ENCODE measurements at regions not wholly inside any gene's neighbourhood (a gene's known extent, or its start where the extent isn't known, plus 50 kb on each side); places are given as distances from the start of the nearest gene placed in this dataset.
A peak's percentile ranks its signal among the peaks of the same experiment; 100 is the strongest.

DNA sequence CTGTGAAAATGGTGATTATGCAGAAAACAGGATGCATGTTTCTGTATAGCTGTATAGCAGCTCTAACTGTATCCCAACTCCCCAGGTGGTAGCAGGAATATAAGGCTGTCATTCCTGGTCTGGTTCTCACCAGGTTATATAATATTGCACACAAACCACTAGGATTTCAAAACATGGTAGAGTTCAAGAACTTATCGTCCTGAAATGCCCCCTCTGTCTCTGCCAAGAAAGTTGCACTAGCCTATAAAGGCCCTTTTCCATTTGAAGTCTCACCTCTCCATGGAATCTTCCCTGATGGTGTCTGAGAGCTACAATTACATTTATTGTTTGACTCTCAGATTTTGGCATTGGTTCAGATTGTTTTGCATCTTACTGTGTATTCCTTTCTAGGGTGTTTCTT, 184.9 kb upstream of the FAM78B start:
- H2BK5ac ChIP-seq (ENCODE audit: low read depth, low read length, poor library complexity): no peak overlapping the region
- H3K27ac ChIP-seq (ENCODE audit: low read depth, low read length): no peak overlapping the region
- H3K4me1 ChIP-seq (ENCODE audit: control insufficient read depth in 1 of 2, insufficient read depth in 2 of 2, low read length in 2 of 2): no peaks in the 10 kb centered on the region
- WGBS (ENCODE audit: extremely low coverage, insufficient coverage, insufficient read length): no CpG with 5 or more reads among the region's 1 CpG
- H3K4me2 ChIP-seq (ENCODE audit: low read length): no peak overlapping the region
- H3K18ac ChIP-seq (ENCODE audit: low read length): no peak overlapping the region
- H3K4ac ChIP-seq (ENCODE audit: low read depth, low read length): no peak overlapping the region
- no peak overlapping the region for H4K12ac ChIP-seq (ENCODE audit: low read depth, low read length)
- no peak overlapping the region for H2AK5ac ChIP-seq (ENCODE audit: low read length)
- no peaks in the 10 kb centered on the region for H3K9me3 ChIP-seq (ENCODE audit: insufficient read depth, low read depth, low read length)
- H3K14ac ChIP-seq (ENCODE audit: low read length): no peak overlapping the region
- H3K27me3 ChIP-seq (ENCODE audit: insufficient read depth, low read length): no peaks in the 10 kb centered on the region
- no peak overlapping the region for H2BK12ac ChIP-seq (ENCODE audit: low read length)
- no peak overlapping the region for H3K23ac ChIP-seq (ENCODE audit: low read length)
- H3K79me1 ChIP-seq (ENCODE audit: low read length): no peaks in the 10 kb centered on the region
- no peak overlapping the region for H3K9ac ChIP-seq (ENCODE audit: low read length)
- H2AFZ ChIP-seq (ENCODE audit: insufficient read depth, low read length, poor library complexity): no peak overlapping the region
- H4K91ac ChIP-seq (ENCODE audit: low read depth, low read length): no peak overlapping the region
- H3K36me3 ChIP-seq (ENCODE audit: control insufficient read depth in 1 of 2, insufficient read depth in 2 of 2, low read length in 2 of 2): no peaks in the 10 kb centered on the region
- no peak overlapping the region for H3K4me3 ChIP-seq (ENCODE audit: low read depth, low read length)
- no peak for DNase-seq
- no peak overlapping the region for H4K8ac ChIP-seq (ENCODE audit: low read depth, low read length)
- H2BK120ac ChIP-seq (ENCODE audit: insufficient read depth, low read length, poor library complexity): no peak overlapping the region
- no peaks in the 10 kb centered on the region for H3K79me2 ChIP-seq (ENCODE audit: control insufficient read depth, insufficient read depth, low read length, poor library complexity)

DNA sequence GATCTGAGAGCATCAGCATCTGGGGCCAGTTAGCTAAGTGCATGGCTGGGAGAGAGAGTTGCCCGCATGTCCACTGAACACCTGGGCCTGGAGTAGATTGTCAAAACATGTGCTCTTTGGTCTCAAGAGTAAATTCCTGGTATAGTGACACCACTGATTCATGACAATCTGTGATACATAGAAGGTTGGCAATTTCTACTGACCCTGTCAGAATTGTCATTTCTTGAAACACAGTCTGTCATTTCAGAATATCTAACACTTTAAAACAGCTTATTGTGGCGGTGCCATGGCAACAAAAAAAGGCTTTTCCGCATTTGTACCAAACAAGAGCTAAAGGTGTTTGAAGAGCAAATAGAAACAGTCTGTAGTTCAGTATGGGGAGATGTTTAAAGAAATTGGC, 186.4 kb upstream of the FAM78B start:
- H2BK5ac ChIP-seq (ENCODE audit: low read depth, low read length, poor library complexity): no peak overlapping the region
- no peaks in the 10 kb centered on the region for H3K9me3 ChIP-seq (ENCODE audit: insufficient read depth, low read depth, low read length)
- H3K27me3 ChIP-seq (ENCODE audit: insufficient read depth, low read length): no peaks in the 10 kb centered on the region
- H3K18ac ChIP-seq (ENCODE audit: low read length): no peak overlapping the region
- H3K4ac ChIP-seq (ENCODE audit: low read depth, low read length): no peak overlapping the region
- no peaks in the 10 kb centered on the region for H3K79me2 ChIP-seq (ENCODE audit: control insufficient read depth, insufficient read depth, low read length, poor library complexity)
- no peak overlapping the region for H3K4me3 ChIP-seq (ENCODE audit: low read depth, low read length)
- H3K4me2 ChIP-seq (ENCODE audit: low read length): no peak overlapping the region
- H2BK12ac ChIP-seq (ENCODE audit: low read length): no peak overlapping the region
- no peaks in the 10 kb centered on the region for H3K36me3 ChIP-seq (ENCODE audit: control insufficient read depth in 1 of 2, insufficient read depth in 2 of 2, low read length in 2 of 2)
- no peaks in the 10 kb centered on the region for H3K79me1 ChIP-seq (ENCODE audit: low read length)
- no peak overlapping the region for H4K12ac ChIP-seq (ENCODE audit: low read depth, low read length)
- no peak overlapping the region for H3K23ac ChIP-seq (ENCODE audit: low read length)
- peak; percentile 50 to 71 for DNase-seq
- no peak overlapping the region for H3K9ac ChIP-seq (ENCODE audit: low read length)
- no peak overlapping the region for H2AFZ ChIP-seq (ENCODE audit: insufficient read depth, low read length, poor library complexity)
- no peak overlapping the region for H2AK5ac ChIP-seq (ENCODE audit: low read length)
- WGBS (ENCODE audit: extremely low coverage, insufficient coverage, insufficient read length): no CpG with 5 or more reads among the region's 3 CpGs
- H3K4me1 ChIP-seq (ENCODE audit: control insufficient read depth in 1 of 2, insufficient read depth in 2 of 2, low read length in 2 of 2): no peaks in the 10 kb centered on the region
- no peak overlapping the region for H3K27ac ChIP-seq (ENCODE audit: low read depth, low read length)
- H4K8ac ChIP-seq (ENCODE audit: low read depth, low read length): no peak overlapping the region
- no peak overlapping the region for H3K14ac ChIP-seq (ENCODE audit: low read length)
- no peak overlapping the region for H4K91ac ChIP-seq (ENCODE audit: low read depth, low read length)
- H2BK120ac ChIP-seq (ENCODE audit: insufficient read depth, low read length, poor library complexity): no peak overlapping the region

DNA sequence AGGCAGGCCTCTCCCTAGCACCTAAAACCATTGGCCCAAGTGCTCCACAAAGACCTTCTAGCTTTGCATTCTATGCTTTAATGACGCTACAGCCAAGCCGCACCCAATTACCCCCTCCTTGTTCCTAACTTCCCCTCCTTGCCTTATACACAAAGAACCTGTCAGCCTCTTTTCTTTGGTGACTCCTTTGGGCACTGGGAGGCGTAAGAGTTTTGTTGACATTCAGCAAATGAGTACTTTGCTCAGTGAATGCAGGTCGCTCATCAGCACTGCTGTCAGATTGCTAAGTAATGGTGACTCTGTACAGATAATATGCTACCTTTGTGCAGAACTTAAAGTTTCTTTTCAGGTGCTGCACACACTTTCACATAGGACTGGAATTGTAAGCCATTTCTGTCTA, 187.6 kb upstream of the FAM78B start:
- no peak overlapping the region for H2BK120ac ChIP-seq (ENCODE audit: insufficient read depth, low read length, poor library complexity)
- no peak overlapping the region for H4K8ac ChIP-seq (ENCODE audit: low read depth, low read length)
- H3K79me2 ChIP-seq (ENCODE audit: control insufficient read depth, insufficient read depth, low read length, poor library complexity): no peaks in the 10 kb centered on the region
- no peak overlapping the region for H4K12ac ChIP-seq (ENCODE audit: low read depth, low read length)
- H2BK12ac ChIP-seq (ENCODE audit: low read length): no peak overlapping the region
- no peak overlapping the region for H4K91ac ChIP-seq (ENCODE audit: low read depth, low read length)
- H3K18ac ChIP-seq (ENCODE audit: low read length): no peak overlapping the region
- H2AFZ ChIP-seq (ENCODE audit: insufficient read depth, low read length, poor library complexity): no peak overlapping the region
- no peak overlapping the region for H3K14ac ChIP-seq (ENCODE audit: low read length)
- H3K4me1 ChIP-seq (ENCODE audit: control insufficient read depth in 1 of 2, insufficient read depth in 2 of 2, low read length in 2 of 2): no peaks in the 10 kb centered on the region
- no CpG with 5 or more reads among the region's 4 CpGs for WGBS (ENCODE audit: extremely low coverage, insufficient coverage, insufficient read length)
- no peak overlapping the region for H3K4me3 ChIP-seq (ENCODE audit: low read depth, low read length)
- no peak for DNase-seq
- H3K4me2 ChIP-seq (ENCODE audit: low read length): no peak overlapping the region
- no peak overlapping the region for H2BK5ac ChIP-seq (ENCODE audit: low read depth, low read length, poor library complexity)
- no peaks in the 10 kb centered on the region for H3K79me1 ChIP-seq (ENCODE audit: low read length)
- H3K4ac ChIP-seq (ENCODE audit: low read depth, low read length): no peak overlapping the region
- H3K9ac ChIP-seq (ENCODE audit: low read length): no peak overlapping the region
- no peaks in the 10 kb centered on the region for H3K9me3 ChIP-seq (ENCODE audit: insufficient read depth, low read depth, low read length)
- no peak overlapping the region for H3K23ac ChIP-seq (ENCODE audit: low read length)
- no peaks in the 10 kb centered on the region for H3K36me3 ChIP-seq (ENCODE audit: control insufficient read depth in 1 of 2, insufficient read depth in 2 of 2, low read length in 2 of 2)
- H3K27ac ChIP-seq (ENCODE audit: low read depth, low read length): no peak overlapping the region
- no peak overlapping the region for H2AK5ac ChIP-seq (ENCODE audit: low read length)
- H3K27me3 ChIP-seq (ENCODE audit: insufficient read depth, low read length): no peaks in the 10 kb centered on the region

DNA sequence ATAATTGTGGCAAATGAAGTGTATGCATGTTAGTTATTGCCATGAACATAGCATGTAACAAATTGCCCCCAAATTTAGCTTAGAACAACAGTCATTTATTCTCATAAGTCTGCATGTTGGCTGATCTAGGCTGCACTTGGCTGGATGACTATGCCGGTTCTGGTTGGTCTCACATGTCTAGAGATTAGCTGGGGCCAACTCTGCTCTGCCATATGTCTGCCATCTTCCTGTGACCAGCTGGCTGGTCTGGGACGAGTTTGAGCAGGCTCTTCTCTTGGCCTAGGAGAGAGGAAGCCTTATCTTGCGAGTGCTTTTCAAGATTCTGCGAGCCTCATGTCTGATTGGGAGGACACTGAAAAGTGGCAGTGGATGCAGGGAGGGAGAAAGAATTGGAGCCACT, 198.3 kb upstream of the FAM78B start:
- no peak overlapping the region for H3K4ac ChIP-seq (ENCODE audit: low read depth, low read length)
- H3K79me1 ChIP-seq (ENCODE audit: low read length): no peaks in the 10 kb centered on the region
- no peak overlapping the region for H4K91ac ChIP-seq (ENCODE audit: low read depth, low read length)
- no peak overlapping the region for H2AK5ac ChIP-seq (ENCODE audit: low read length)
- no peak overlapping the region for H3K9ac ChIP-seq (ENCODE audit: low read length)
- H3K9me3 ChIP-seq (ENCODE audit: insufficient read depth, low read depth, low read length): peaks cover 3% of the 10 kb centered on the region
- no peak overlapping the region for H3K23ac ChIP-seq (ENCODE audit: low read length)
- no peak overlapping the region for H2AFZ ChIP-seq (ENCODE audit: insufficient read depth, low read length, poor library complexity)
- no peak overlapping the region for H3K27ac ChIP-seq (ENCODE audit: low read depth, low read length)
- no peak overlapping the region for H3K14ac ChIP-seq (ENCODE audit: low read length)
- no peak overlapping the region for H3K4me3 ChIP-seq (ENCODE audit: low read depth, low read length)
- H2BK120ac ChIP-seq (ENCODE audit: insufficient read depth, low read length, poor library complexity): no peak overlapping the region
- no peaks in the 10 kb centered on the region for H3K36me3 ChIP-seq (ENCODE audit: control insufficient read depth in 1 of 2, insufficient read depth in 2 of 2, low read length in 2 of 2)
- WGBS (ENCODE audit: extremely low coverage, insufficient coverage, insufficient read length): no CpG with 5 or more reads among the region's 4 CpGs
- no peak overlapping the region for H3K4me2 ChIP-seq (ENCODE audit: low read length)
- no peak overlapping the region for H4K8ac ChIP-seq (ENCODE audit: low read depth, low read length)
- DNase-seq: no peak
- no peak overlapping the region for H3K18ac ChIP-seq (ENCODE audit: low read length)
- no peaks in the 10 kb centered on the region for H3K4me1 ChIP-seq (ENCODE audit: control insufficient read depth in 1 of 2, insufficient read depth in 2 of 2, low read length in 2 of 2)
- H3K79me2 ChIP-seq (ENCODE audit: control insufficient read depth, insufficient read depth, low read length, poor library complexity): no peaks in the 10 kb centered on the region
- no peak overlapping the region for H2BK12ac ChIP-seq (ENCODE audit: low read length)
- H3K27me3 ChIP-seq (ENCODE audit: insufficient read depth, low read length): no peaks in the 10 kb centered on the region
- no peak overlapping the region for H4K12ac ChIP-seq (ENCODE audit: low read depth, low read length)
- H2BK5ac ChIP-seq (ENCODE audit: low read depth, low read length, poor library complexity): no peak overlapping the region

All from trophoblast cell (in vitro differentiated cells and primary cell).